ENCODE measurements at regions not wholly inside any gene's neighbourhood (a gene's known extent, or its start where the extent isn't known, plus 50 kb on each side); places are given as distances from the start of the nearest gene placed in this dataset.

DNA sequence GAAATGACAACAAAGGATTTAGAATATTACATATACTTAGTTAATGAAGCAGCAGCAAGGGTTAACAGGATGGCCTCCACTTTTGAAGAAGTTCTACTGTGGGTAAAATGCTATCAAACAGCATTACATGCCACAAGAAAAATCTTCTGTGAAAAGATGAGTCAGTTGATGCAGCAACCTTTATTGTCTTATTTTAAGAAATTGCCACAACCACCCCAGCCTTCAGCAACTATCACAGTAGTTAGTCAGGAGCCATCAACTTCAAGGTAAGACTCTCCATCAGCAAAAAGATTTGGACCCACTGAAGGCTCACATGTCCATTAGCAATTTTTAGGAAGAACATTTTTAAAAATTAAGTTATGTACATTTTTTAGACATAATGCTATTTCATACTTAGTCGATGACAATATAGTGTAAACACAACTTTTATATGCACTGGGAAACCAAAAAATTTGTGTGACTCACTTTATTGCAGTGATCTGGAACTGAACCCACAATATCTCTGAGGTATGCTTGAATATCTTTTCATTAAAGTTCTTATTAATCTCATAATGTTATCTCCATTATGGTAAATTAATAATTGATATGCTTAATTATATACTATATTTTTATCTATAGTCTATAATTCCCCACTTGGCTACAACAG lies 81.2 kb downstream of the SPCS3 start:
- TF ChIP-seq OSR1 (CRISPR knock-in tag; IDR thresholded peaks at IDR 0.05) (no peak), RARB (CRISPR knock-in tag; IDR thresholded peaks at IDR 0.05) (no peak), ZFP30 (CRISPR knock-in tag; IDR thresholded peaks at IDR 0.05) (no peak), SNAI2 (CRISPR knock-in tag; IDR thresholded peaks at IDR 0.05) (no peak), ESRRG (CRISPR knock-in tag; IDR thresholded peaks at IDR 0.05) (no peak), ZFP3 (CRISPR knock-in tag; IDR thresholded peaks at IDR 0.05) (no peak), CSDC2 (CRISPR knock-in tag; IDR thresholded peaks at IDR 0.05) (no peak), ISL1 (CRISPR knock-in tag; IDR thresholded peaks at IDR 0.05) (no peak), ARNTL (CRISPR knock-in tag; IDR thresholded peaks at IDR 0.05; ENCODE audit: borderline replicate concordance, low read depth) (no peak), ZC3H10 (CRISPR knock-in tag; IDR thresholded peaks at IDR 0.05) (no peak), ZNF565 (CRISPR knock-in tag; conservative IDR thresholded peaks at IDR 0.05; ENCODE audit: low read depth) (no peak), BACH2 (CRISPR knock-in tag; IDR thresholded peaks at IDR 0.05; ENCODE audit: borderline replicate concordance) (no peak), PPARA (CRISPR knock-in tag; IDR thresholded peaks at IDR 0.05; ENCODE audit: borderline replicate concordance) (no peak), ZNF8 (CRISPR knock-in tag; IDR thresholded peaks at IDR 0.05) (no peak)
- TF ChIP-seq, protein P1, sequence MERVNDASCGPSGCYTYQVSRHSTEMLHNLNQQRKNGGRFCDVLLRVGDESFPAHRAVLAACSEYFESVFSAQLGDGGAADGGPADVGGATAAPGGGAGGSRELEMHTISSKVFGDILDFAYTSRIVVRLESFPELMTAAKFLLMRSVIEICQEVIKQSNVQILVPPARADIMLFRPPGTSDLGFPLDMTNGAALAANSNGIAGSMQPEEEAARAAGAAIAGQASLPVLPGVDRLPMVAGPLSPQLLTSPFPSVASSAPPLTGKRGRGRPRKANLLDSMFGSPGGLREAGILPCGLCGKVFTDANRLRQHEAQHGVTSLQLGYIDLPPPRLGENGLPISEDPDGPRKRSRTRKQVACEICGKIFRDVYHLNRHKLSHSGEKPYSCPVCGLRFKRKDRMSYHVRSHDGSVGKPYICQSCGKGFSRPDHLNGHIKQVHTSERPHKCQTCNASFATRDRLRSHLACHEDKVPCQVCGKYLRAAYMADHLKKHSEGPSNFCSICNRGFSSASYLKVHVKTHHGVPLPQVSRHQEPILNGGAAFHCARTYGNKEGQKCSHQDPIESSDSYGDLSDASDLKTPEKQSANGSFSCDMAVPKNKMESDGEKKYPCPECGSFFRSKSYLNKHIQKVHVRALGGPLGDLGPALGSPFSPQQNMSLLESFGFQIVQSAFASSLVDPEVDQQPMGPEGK (CRISPR knock-in tag; IDR thresholded peaks at IDR 0.05; ENCODE audit: borderline replicate concordance), result no peak
- TF ChIP-seq, protein P2, sequence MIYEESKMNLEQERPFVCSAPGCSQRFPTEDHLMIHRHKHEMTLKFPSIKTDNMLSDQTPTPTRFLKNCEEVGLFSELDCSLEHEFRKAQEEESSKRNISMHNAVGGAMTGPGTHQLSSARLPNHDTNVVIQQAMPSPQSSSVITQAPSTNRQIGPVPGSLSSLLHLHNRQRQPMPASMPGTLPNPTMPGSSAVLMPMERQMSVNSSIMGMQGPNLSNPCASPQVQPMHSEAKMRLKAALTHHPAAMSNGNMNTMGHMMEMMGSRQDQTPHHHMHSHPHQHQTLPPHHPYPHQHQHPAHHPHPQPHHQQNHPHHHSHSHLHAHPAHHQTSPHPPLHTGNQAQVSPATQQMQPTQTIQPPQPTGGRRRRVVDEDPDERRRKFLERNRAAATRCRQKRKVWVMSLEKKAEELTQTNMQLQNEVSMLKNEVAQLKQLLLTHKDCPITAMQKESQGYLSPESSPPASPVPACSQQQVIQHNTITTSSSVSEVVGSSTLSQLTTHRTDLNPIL (CRISPR knock-in tag; IDR thresholded peaks at IDR 0.05; ENCODE audit: low read depth), result no peak
- TF ChIP-seq, protein P3, sequence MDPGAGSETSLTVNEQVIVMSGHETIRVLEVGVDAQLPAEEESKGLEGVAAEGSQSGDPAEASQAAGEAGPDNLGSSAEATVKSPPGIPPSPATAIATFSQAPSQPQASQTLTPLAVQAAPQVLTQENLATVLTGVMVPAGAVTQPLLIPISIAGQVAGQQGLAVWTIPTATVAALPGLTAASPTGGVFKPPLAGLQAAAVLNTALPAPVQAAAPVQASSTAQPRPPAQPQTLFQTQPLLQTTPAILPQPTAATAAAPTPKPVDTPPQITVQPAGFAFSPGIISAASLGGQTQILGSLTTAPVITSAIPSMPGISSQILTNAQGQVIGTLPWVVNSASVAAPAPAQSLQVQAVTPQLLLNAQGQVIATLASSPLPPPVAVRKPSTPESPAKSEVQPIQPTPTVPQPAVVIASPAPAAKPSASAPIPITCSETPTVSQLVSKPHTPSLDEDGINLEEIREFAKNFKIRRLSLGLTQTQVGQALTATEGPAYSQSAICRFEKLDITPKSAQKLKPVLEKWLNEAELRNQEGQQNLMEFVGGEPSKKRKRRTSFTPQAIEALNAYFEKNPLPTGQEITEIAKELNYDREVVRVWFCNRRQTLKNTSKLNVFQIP (CRISPR knock-in tag; IDR thresholded peaks at IDR 0.05; ENCODE audit: borderline replicate concordance, low read depth), result no peak
- TF ChIP-seq, protein P4, sequence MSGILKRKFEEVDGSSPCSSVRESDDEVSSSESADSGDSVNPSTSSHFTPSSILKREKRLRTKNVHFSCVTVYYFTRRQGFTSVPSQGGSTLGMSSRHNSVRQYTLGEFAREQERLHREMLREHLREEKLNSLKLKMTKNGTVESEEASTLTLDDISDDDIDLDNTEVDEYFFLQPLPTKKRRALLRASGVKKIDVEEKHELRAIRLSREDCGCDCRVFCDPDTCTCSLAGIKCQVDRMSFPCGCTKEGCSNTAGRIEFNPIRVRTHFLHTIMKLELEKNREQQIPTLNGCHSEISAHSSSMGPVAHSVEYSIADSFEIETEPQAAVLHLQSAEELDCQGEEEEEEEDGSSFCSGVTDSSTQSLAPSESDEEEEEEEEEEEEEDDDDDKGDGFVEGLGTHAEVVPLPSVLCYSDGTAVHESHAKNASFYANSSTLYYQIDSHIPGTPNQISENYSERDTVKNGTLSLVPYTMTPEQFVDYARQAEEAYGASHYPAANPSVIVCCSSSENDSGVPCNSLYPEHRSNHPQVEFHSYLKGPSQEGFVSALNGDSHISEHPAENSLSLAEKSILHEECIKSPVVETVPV (CRISPR knock-in tag; IDR thresholded peaks at IDR 0.05), result no peak
- ATAC-seq, result peak; percentile 51; the same call in 2 of the 3 replicates

DNA sequence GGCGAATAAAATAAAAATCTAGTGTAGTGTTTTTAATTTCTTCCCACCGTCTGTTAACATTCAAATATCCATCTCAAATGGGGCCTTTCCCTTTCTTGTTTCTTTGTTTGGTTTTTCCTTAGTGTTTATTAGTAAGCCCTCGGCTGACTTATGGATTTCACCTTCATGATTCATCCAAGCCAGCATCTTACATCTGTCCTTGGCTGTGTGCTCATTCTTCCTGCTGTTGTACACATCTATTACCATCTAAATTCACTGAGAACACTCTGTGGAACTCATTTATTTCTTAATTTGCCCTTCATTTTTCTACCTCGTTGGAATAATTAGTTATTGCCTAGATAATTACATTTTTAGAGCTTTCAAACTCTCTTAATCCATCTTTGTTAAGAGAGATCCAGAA lies 84.9 kb downstream of the SPCS3 start:
- ATAC-seq, result 0 out of 3 replicates have a peak, but pooled peaks have one; percentile 22

DNA sequence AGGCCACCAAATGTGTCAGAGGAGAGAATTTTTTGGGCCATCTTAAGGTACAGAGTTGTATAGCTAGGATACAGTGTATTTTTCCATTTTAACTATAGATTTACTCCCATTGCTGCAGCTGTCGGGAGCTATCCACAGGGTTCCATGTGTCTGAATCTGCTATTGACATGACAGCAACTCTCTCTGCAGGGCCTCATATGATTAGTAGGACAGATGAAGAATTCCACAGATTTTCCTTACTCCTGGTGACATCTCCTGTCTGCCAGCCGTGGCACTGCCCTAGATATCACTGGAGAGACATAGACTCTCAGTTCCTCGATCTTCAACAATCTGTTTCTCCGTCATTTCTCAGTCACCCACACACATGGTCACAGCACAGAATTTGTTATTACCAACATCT lies 86.5 kb downstream of the SPCS3 start:
- no peak for ATAC-seq

More for the DNA sequence above, 84.9 kb downstream of the SPCS3 start:
- no peak for TF ChIP-seq TOX (CRISPR knock-in tag; IDR thresholded peaks at IDR 0.05; ENCODE audit: borderline replicate concordance)
- TF ChIP-seq ZFP3 (CRISPR knock-in tag; IDR thresholded peaks at IDR 0.05), result no peak
- no peak for TF ChIP-seq SNAI2 (CRISPR knock-in tag; IDR thresholded peaks at IDR 0.05)
- TF ChIP-seq, protein P3 (CRISPR knock-in tag; IDR thresholded peaks at IDR 0.05; ENCODE audit: borderline replicate concordance, low read depth), result no peak
- no peak for TF ChIP-seq TCF4 (CRISPR knock-in tag; IDR thresholded peaks at IDR 0.05; ENCODE audit: borderline replicate concordance)
- no peak for TF ChIP-seq ZC3H10 (CRISPR knock-in tag; IDR thresholded peaks at IDR 0.05)
- no peak for TF ChIP-seq CSDC2 (CRISPR knock-in tag; IDR thresholded peaks at IDR 0.05)

More for the DNA sequence above, 86.5 kb downstream of the SPCS3 start:
- TF ChIP-seq ISL1 (CRISPR knock-in tag; IDR thresholded peaks at IDR 0.05) (no peak), CSDC2 (CRISPR knock-in tag; IDR thresholded peaks at IDR 0.05) (no peak), ARNTL (CRISPR knock-in tag; IDR thresholded peaks at IDR 0.05; ENCODE audit: borderline replicate concordance, low read depth) (no peak), ZNF8 (CRISPR knock-in tag; IDR thresholded peaks at IDR 0.05) (no peak), SNAI2 (CRISPR knock-in tag; IDR thresholded peaks at IDR 0.05) (no peak), ZFP30 (CRISPR knock-in tag; IDR thresholded peaks at IDR 0.05) (no peak)
- TF ChIP-seq, protein P3 (CRISPR knock-in tag; IDR thresholded peaks at IDR 0.05; ENCODE audit: borderline replicate concordance, low read depth), result no peak

Measured in SK-N-SH treated with all-trans-retinoic acid at 6 μM for 48 hours (cell line).